SK-N-SH (cell line): ENCODE measurements at regions not wholly inside any gene's neighbourhood (a gene's known extent, or its start where the extent isn't known, plus 50 kb on each side); places are given as distances from the start of the nearest gene placed in this dataset.

Source experiments
- CTCF ChIA-PET: fragments of 300-600, 350-600 bp; formaldehyde crosslinking; extraction: SDS; loops from one replicate; lab custom pipeline; 2021; lab: Yijun Ruan, JAX
- POLR2A ChIA-PET: fragments of 350-600 bp; sonication (Branson Sonifier 250); formaldehyde crosslinking; extraction: SDS; loops from one replicate; lab custom pipeline; 2020; ENCODE audit warnings: antibody characterized with exemption, inconsistent platforms; lab: Yijun Ruan, JAX
- DNase-seq: peaks from one replicate; pipeline ENCODE4 v3.0.0; 2012
- H2AFZ ChIP-seq: fragments of 200-600 bp; sonication (generic); 2 replicates; pipeline ENCODE4 v1.8.1; 2016; ENCODE audit warnings: antibody characterized with exemption, mild to moderate bottlenecking, low read depth
- H3F3A ChIP-seq: fragments of 200-600 bp; sonication (generic); replicated peaks from 2 replicates; pipeline ENCODE3; 2016; ENCODE audit warnings: antibody characterized with exemption, mild to moderate bottlenecking; ENCODE audit not compliant: insufficient read depth
- H3K27ac ChIP-seq, 2 experiments: fragments of 200-500 bp in 1 of 2; fragments of 200-600 bp in 1 of 2; sonication (Bioruptor generic) in 1 of 2; sonication (generic), shearing (Covaris generic) in 1 of 2; 2 replicates each; pipeline versions ENCODE4 v1.5.1 to v1.6.1; 2014 to 2016; ENCODE audit warnings: low read depth in 2 of 2, inconsistent platforms in 1 of 2, low read length in 1 of 2, mild to moderate bottlenecking in 1 of 2, mixed read lengths in 1 of 2
- H3K27me3 ChIP-seq: fragments of 200-600 bp; sonication (generic), shearing (Covaris generic); 2 replicates; pipeline ENCODE4 v1.6.1; 2016; ENCODE audit warnings: mixed run types; ENCODE audit not compliant: insufficient read depth
- H3K36me3 ChIP-seq, 2 experiments: fragments of 200-500 bp in 1 of 2; fragments of 200-600 bp in 1 of 2; sonication (Bioruptor generic) in 1 of 2; sonication (generic) in 1 of 2; replicated peaks in 1 of 2; 2 replicates each; pipeline versions ENCODE3 to v1.5.1; 2014 to 2016; ENCODE audit warnings: low read length in 1 of 2, mild to moderate bottlenecking in 1 of 2; ENCODE audit not compliant: insufficient read depth in 2 of 2, control insufficient read depth in 1 of 2
- H3K4me1 ChIP-seq, 2 experiments: fragments of 200-500 bp in 1 of 2; fragments of 200-600 bp in 1 of 2; sonication (Bioruptor generic) in 1 of 2; sonication (generic), shearing (Covaris generic) in 1 of 2; 2 replicates each; pipeline versions ENCODE4 v1.5.1 to v1.6.1; 2014 to 2016; ENCODE audit warnings: low read depth in 1 of 2, low read length in 1 of 2, mixed run types in 1 of 2; ENCODE audit not compliant: insufficient read depth in 2 of 2, control insufficient read depth in 1 of 2
- H3K4me2 ChIP-seq: fragments of 200-600 bp; sonication (generic), shearing (Covaris generic); 2 replicates; pipeline ENCODE4 v1.6.1; 2017; ENCODE audit warnings: mixed run types
- H3K4me3 ChIP-seq, 2 experiments: fragments of 200-500 bp in 1 of 2; fragments of 200-600 bp in 1 of 2; sonication (Bioruptor generic) in 1 of 2; sonication (generic), shearing (Covaris generic) in 1 of 2; 2 replicates each; pipeline versions ENCODE4 v1.5.1 to v1.8.1; 2014 to 2016; ENCODE audit warnings: low read depth in 2 of 2, inconsistent platforms in 1 of 2, low read length in 1 of 2, mild to moderate bottlenecking in 1 of 2, mixed read lengths in 1 of 2, moderate library complexity in 1 of 2
- H3K79me2 ChIP-seq: fragments of 200-600 bp; sonication (generic); 2 replicates; pipeline ENCODE4 v1.8.1; 2017; ENCODE audit warnings: mild to moderate bottlenecking; ENCODE audit not compliant: insufficient read depth
- H3K9ac ChIP-seq: fragments of 200-600 bp; sonication (generic); 2 replicates; pipeline ENCODE4 v1.6.1; 2017; ENCODE audit warnings: mixed run types
- H3K9me2 ChIP-seq: fragments of 200-600 bp; sonication (generic); 2 replicates; pipeline ENCODE4 v1.6.1; 2017; ENCODE audit warnings: mixed run types
- H3K9me3 ChIP-seq: fragments of 200-600 bp; sonication (generic); 2 replicates; pipeline ENCODE4 v1.6.1; 2017; ENCODE audit warnings: mixed run types, mild to moderate bottlenecking, moderate library complexity
- H4K20me1 ChIP-seq: fragments of 200-600 bp; sonication (generic); 2 replicates; pipeline ENCODE4 v1.6.1; 2017; ENCODE audit warnings: mild to moderate bottlenecking, mixed run types; ENCODE audit not compliant: insufficient read depth
- CHD2 ChIP-seq: fragments of 150-350 bp; IDR thresholded peaks from 2 replicates; pipeline ENCODE4 v1.6.1; 2018; ENCODE audit warnings: low read length; ENCODE audit not compliant: partially characterized antibody
- ELF1 ChIP-seq: IDR thresholded peaks from 2 replicates; pipeline ENCODE4 v1.4.0; 2012
- EP300 ChIP-seq, 2 experiments: IDR thresholded peaks; 2 replicates each; pipeline versions ENCODE4 v1.4.0 to v1.6.1; 2012; ENCODE audit warnings: borderline replicate concordance in 1 of 2, low read depth in 1 of 2, low read length in 1 of 2
- FOXJ3 ChIP-seq: sonication (generic); formaldehyde crosslinking; IDR thresholded peaks from 2 replicates; pipeline ENCODE4 v1.5.1; 2020; ENCODE audit warnings: mild to moderate bottlenecking, missing genetic modification reagents
- FOXM1 ChIP-seq: IDR thresholded peaks from 2 replicates; pipeline ENCODE4 v1.4.0; 2012; ENCODE audit warnings: low read depth, mild to moderate bottlenecking
- GATA2 ChIP-seq: sonication (generic); formaldehyde crosslinking; IDR thresholded peaks from 2 replicates; pipeline ENCODE4 v1.5.0; 2020; ENCODE audit warnings: mild to moderate bottlenecking, missing genetic modification reagents
- JUND ChIP-seq: IDR thresholded peaks from 2 replicates; pipeline ENCODE4 v1.4.0; 2012
- MEF2A ChIP-seq: IDR thresholded peaks from 2 replicates; pipeline ENCODE4 v1.4.0; 2012; ENCODE audit warnings: low read depth, borderline replicate concordance
- MXI1 ChIP-seq: IDR thresholded peaks from 2 replicates; pipeline ENCODE4 v1.6.1; 2012; ENCODE audit warnings: mild to moderate bottlenecking, low read depth, low read length, improper control_type of control experiment
- NFIC ChIP-seq: IDR thresholded peaks from 2 replicates; pipeline ENCODE4 v1.4.0; 2012; ENCODE audit warnings: borderline replicate concordance
- RCOR1 ChIP-seq: fragments of 150-350 bp; IDR thresholded peaks from 2 replicates; pipeline ENCODE4 v1.6.1; 2017; ENCODE audit warnings: antibody characterized with exemption, low read length
- RXRA ChIP-seq: IDR thresholded peaks from 2 replicates; pipeline ENCODE4 v1.4.0; 2012; ENCODE audit warnings: low read depth, mild to moderate bottlenecking, borderline replicate concordance
- SIN3A ChIP-seq: IDR thresholded peaks from 2 replicates; pipeline ENCODE4 v1.6.1; 2012; ENCODE audit warnings: low read depth, mild to moderate bottlenecking, low read length, moderate library complexity, borderline replicate concordance
- TAF1 ChIP-seq: IDR thresholded peaks from 2 replicates; pipeline ENCODE4 v1.6.1; 2012; ENCODE audit warnings: low read depth, mild to moderate bottlenecking, low read length, moderate library complexity, borderline replicate concordance
- TEAD4 ChIP-seq: IDR thresholded peaks from 2 replicates; pipeline ENCODE4 v1.4.0; 2012; ENCODE audit warnings: mild to moderate bottlenecking, borderline replicate concordance; ENCODE audit not compliant: insufficient read depth
- WGBS: methylation state at CpG from one replicate; pipeline ENCODE4 v1.1.6; 2017; ENCODE audit warnings: low lambda C conversion rate; 5-methylcytosine and 5-hydroxymethylcytosine counted together
- TF ChIP-seq, protein P1 (sequence below): fragments of 200-600 bp; sonication (generic); IDR thresholded peaks from 2 replicates; pipeline ENCODE4 v1.6.1; 2017; ENCODE audit warnings: antibody characterized with exemption, mild to moderate bottlenecking, moderate library complexity
- TF ChIP-seq, protein P2 (sequence below): fragments of 150-350 bp; IDR thresholded peaks from 2 replicates; pipeline ENCODE4 v1.6.1; 2016; ENCODE audit warnings: mild to moderate bottlenecking, low read depth, low read length
- TF ChIP-seq, protein P3 (sequence below): fragments of 150-350 bp; IDR thresholded peaks from 2 replicates; pipeline ENCODE4 v1.6.1; 2017; ENCODE audit warnings: antibody characterized with exemption, low read length, low read depth, borderline replicate concordance
- TF ChIP-seq, protein P4 (sequence below): IDR thresholded peaks from 2 replicates; pipeline ENCODE4; 2012

DNA sequence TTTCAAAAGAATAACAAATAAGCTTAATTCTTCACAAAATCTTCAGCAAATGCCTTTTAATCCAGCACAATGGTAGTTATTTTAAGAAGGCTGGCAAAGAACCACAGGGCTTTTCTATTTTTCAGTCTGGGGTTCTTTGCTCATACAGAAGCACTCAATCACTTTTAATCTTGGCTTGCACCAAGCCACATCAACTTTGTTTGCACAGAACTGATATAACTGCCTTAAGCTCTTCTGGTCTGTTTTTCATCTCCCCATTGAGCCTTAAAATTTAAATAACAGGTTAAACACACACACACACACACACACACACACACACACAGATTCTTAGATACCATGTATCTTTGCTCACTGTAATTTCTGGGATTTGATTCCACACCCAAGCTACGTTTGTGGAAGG, 377.0 kb downstream of the GATA3 start:
- H3K27me3 ChIP-seq = no peaks in the 10 kb centered on the region; the same call in 1 of the 2 replicates
- no peaks in the 10 kb centered on the region for H3K4me1 ChIP-seq
- TF ChIP-seq TEAD4 (no peak), SIN3A (no peak), MXI1 (no peak), MEF2A (no peak), CHD2 (no peak), JUND (no peak), RXRA (no peak), GATA2 (CRISPR knock-in tag) (no peak), FOXJ3 (CRISPR knock-in tag) (no peak), NFIC (no peak)
- H3K9me3 ChIP-seq = no peaks in the 10 kb centered on the region
- H3K36me3 ChIP-seq = no peaks in the 10 kb centered on the region
- no peak overlapping the region for H2AFZ ChIP-seq
- no peaks in the 10 kb centered on the region for H3F3A ChIP-seq
- no peak for DNase-seq
- no peak overlapping the region for H3K4me2 ChIP-seq
- H3K4me3 ChIP-seq = no peak overlapping the region
- no peaks in the 10 kb centered on the region for H4K20me1 ChIP-seq
- H3K79me2 ChIP-seq = no peaks in the 10 kb centered on the region
- WGBS = 24% methylated on average over 1 of the region's 1 CpG
- ChIA-PET POLR2A (no interaction called here), CTCF (interaction anchor here (1.0 to 1.4 kb wide), 4 partner anchors 11 to 52 kb away, joined by 3 to 4 read pairs (median 4); no protein-coding TSS in a partner anchor)
- no peak overlapping the region for H3K9ac ChIP-seq
- H3K9me2 ChIP-seq = no peaks in the 10 kb centered on the region
- no peak overlapping the region for H3K27ac ChIP-seq

DNA sequence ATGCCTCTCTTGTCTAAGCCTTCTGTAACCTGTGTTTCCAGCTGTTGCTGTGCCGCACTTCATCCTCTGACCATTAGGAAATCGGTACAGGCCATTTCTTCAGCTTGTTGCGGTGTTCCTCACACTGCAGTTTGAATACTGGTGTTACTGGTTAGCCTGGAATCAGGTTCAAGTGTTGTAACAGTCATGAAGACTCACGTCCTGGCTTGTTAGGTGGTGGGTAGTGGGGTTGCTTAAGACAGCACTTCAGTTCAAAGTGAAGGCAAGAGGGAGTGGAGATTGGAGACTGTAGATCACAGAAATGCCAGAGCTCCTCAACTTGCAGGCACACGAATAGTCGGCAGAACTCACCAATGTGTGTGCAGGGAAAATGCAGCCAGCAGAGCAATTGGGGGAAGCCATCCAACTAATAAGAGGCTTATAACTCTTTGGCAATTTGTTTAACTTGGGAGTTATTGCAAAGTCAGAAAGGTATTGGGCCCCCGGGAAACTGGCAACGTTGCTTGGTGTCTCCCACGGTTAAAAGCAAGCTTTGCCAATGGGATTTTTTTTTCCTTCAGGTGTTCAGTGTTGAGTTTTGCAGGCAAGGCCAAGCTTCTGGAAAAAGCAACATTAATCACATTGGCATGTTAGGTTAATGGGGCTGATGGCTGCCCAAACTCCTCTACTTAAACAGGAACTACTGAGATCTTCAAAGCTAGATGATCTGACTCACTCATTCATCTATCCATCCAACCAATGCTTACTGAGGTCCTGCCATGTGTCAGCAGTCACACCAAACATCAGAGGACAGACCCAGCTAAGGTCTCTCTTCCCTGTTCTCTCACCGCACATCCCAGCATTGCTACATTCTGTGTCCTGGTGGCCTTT, 380.9 kb downstream of the GATA3 start:
- no peak overlapping the region for H2AFZ ChIP-seq
- no peaks in the 10 kb centered on the region for H3K4me1 ChIP-seq
- 78% methylated on average over 10 of the region's 10 CpGs for WGBS
- H3F3A ChIP-seq = no peaks in the 10 kb centered on the region
- H3K4me3 ChIP-seq = no peak overlapping the region
- TF ChIP-seq, protein P1, sequence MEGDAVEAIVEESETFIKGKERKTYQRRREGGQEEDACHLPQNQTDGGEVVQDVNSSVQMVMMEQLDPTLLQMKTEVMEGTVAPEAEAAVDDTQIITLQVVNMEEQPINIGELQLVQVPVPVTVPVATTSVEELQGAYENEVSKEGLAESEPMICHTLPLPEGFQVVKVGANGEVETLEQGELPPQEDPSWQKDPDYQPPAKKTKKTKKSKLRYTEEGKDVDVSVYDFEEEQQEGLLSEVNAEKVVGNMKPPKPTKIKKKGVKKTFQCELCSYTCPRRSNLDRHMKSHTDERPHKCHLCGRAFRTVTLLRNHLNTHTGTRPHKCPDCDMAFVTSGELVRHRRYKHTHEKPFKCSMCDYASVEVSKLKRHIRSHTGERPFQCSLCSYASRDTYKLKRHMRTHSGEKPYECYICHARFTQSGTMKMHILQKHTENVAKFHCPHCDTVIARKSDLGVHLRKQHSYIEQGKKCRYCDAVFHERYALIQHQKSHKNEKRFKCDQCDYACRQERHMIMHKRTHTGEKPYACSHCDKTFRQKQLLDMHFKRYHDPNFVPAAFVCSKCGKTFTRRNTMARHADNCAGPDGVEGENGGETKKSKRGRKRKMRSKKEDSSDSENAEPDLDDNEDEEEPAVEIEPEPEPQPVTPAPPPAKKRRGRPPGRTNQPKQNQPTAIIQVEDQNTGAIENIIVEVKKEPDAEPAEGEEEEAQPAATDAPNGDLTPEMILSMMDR = no peak
- no peak for TF ChIP-seq MXI1
- TF ChIP-seq, protein P2, sequence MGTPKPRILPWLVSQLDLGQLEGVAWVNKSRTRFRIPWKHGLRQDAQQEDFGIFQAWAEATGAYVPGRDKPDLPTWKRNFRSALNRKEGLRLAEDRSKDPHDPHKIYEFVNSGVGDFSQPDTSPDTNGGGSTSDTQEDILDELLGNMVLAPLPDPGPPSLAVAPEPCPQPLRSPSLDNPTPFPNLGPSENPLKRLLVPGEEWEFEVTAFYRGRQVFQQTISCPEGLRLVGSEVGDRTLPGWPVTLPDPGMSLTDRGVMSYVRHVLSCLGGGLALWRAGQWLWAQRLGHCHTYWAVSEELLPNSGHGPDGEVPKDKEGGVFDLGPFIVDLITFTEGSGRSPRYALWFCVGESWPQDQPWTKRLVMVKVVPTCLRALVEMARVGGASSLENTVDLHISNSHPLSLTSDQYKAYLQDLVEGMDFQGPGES = no peak
- no peak for TF ChIP-seq GATA2 (CRISPR knock-in tag)
- no peak for TF ChIP-seq CHD2
- no peak for TF ChIP-seq MEF2A
- TF ChIP-seq RCOR1 = no peak
- TF ChIP-seq FOXM1 = no peak
- no peak for TF ChIP-seq TAF1
- TF ChIP-seq, protein P3, sequence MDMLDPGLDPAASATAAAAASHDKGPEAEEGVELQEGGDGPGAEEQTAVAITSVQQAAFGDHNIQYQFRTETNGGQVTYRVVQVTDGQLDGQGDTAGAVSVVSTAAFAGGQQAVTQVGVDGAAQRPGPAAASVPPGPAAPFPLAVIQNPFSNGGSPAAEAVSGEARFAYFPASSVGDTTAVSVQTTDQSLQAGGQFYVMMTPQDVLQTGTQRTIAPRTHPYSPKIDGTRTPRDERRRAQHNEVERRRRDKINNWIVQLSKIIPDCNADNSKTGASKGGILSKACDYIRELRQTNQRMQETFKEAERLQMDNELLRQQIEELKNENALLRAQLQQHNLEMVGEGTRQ = no peak
- no peak for TF ChIP-seq EP300 (IDR thresholded peaks at IDR 0.05; ENCODE audit: borderline replicate concordance in 1 of 2, low read depth in 1 of 2, low read length in 1 of 2)
- TF ChIP-seq ELF1 = no peak
- TF ChIP-seq, protein P4, sequence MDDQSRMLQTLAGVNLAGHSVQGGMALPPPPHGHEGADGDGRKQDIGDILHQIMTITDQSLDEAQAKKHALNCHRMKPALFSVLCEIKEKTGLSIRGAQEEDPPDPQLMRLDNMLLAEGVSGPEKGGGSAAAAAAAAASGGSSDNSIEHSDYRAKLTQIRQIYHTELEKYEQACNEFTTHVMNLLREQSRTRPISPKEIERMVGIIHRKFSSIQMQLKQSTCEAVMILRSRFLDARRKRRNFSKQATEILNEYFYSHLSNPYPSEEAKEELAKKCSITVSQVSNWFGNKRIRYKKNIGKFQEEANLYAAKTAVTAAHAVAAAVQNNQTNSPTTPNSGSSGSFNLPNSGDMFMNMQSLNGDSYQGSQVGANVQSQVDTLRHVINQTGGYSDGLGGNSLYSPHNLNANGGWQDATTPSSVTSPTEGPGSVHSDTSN = no peak
- no peak for TF ChIP-seq FOXJ3 (CRISPR knock-in tag)
- TF ChIP-seq, all 33 proteins: peak for 0
- no peaks in the 10 kb centered on the region for H3K9me3 ChIP-seq
- H3K79me2 ChIP-seq = no peaks in the 10 kb centered on the region
- no peaks in the 10 kb centered on the region for H3K9me2 ChIP-seq
- ChIA-PET POLR2A (interaction anchor here (0.6 kb wide), 1 partner anchor 83 kb away, joined by 3 read pairs; no protein-coding TSS in a partner anchor), CTCF (interaction anchor here (1.8 kb wide), 1 partner anchor 9 kb away, joined by 6 read pairs; no protein-coding TSS in a partner anchor)
- H3K36me3 ChIP-seq = no peaks in the 10 kb centered on the region
- H3K27ac ChIP-seq = no peak overlapping the region
- no peaks in the 10 kb centered on the region for H4K20me1 ChIP-seq
- no peak overlapping the region for H3K9ac ChIP-seq
- H3K27me3 ChIP-seq = no peaks in the 10 kb centered on the region; the same call in 1 of the 2 replicates
- DNase-seq = no peak
- no peak overlapping the region for H3K4me2 ChIP-seq
